A549 (cell line): ENCODE measurements at regions not wholly inside any gene's neighbourhood (a gene's known extent, or its start where the extent isn't known, plus 50 kb on each side); places are given as distances from the start of the nearest gene placed in this dataset.
A peak's percentile ranks its signal among the peaks of the same experiment; 100 is the strongest.
"Not testable (repeated sequence)": the region's sequence is repeated elsewhere in the genome, so short reads cannot be mapped to it uniquely, and the experiment has no call there.

Source experiments
- ATAC-seq, 2 experiments: fragments of 200-7000 bp in 1 of 2; fragments of >200 bp in 1 of 2; cut with Nextera tagmentation in 1 of 2; cut with Tn5 transposase in 1 of 2; 3 replicates each; pipeline versions ENCODE4 v1.8.0 to v1.9.1; 2018 to 2020; ENCODE audit warnings: mild to moderate bottlenecking in 1 of 2, moderate library complexity in 1 of 2
- CTCF ChIA-PET: fragments of 300-600 bp; sonication (Branson Sonifier 250); formaldehyde crosslinking; extraction: SDS; loops from one replicate; lab custom pipeline; 2021; ENCODE audit warnings: antibody characterized with exemption, inconsistent platforms; lab: Yijun Ruan, JAX
- POLR2A ChIA-PET: fragments of 350-600 bp; formaldehyde crosslinking; extraction: SDS; loops from one replicate; lab custom pipeline; 2021; ENCODE audit warnings: antibody characterized with exemption, inconsistent platforms; lab: Yijun Ruan, JAX
- DNase-seq, 2 experiments: peaks; one replicate each; pipeline versions ENCODE4 v3.0.0 to v3.0.0-alpha.2; 2011 to 2016; ENCODE audit warnings: low read depth in 1 of 2, low spot score in 1 of 2
- FAIRE-seq: peaks from 2 replicates; lab custom pipeline; 2011; peaks lifted over from hg19 to GRCh38; lab: Jason Lieb, UNC
- H3K27ac ChIP-seq, 2 experiments: fragments of >200 bp; sonication (Bioruptor Twin); formaldehyde crosslinking; 3 replicates each; pipeline ENCODE4 v1.5.1; 2016 to 2017
- H3K4me1 ChIP-seq: fragments of >200 bp; sonication (Bioruptor Twin); formaldehyde crosslinking; 3 replicates; pipeline ENCODE4 v1.6.1; 2016
- H3K4me2 ChIP-seq: fragments of >200 bp; sonication (Bioruptor Twin); formaldehyde crosslinking; 3 replicates; pipeline ENCODE4 v1.6.1; 2016
- H3K4me3 ChIP-seq: fragments of >200 bp; sonication (Bioruptor Twin); formaldehyde crosslinking; 3 replicates; pipeline ENCODE4 v1.5.1; 2016
- H3K9me3 ChIP-seq: fragments of >200 bp; sonication (Bioruptor Twin); formaldehyde crosslinking; 3 replicates; pipeline ENCODE4 v1.6.1; 2016
- WGBS: methylation state at CpG from one replicate; pipeline ENCODE4 v1.1.6; 2017; ENCODE audit errors: missing lambda C conversion rate; 5-methylcytosine and 5-hydroxymethylcytosine counted together
- small RNA-seq, 6 experiments: library from RNA; depleted of rRNA; stranded (forward); fragments of <200 nt; gene quantifications; one replicate each; pipeline ENCODE3, GENCODE V24; 2012

DNA sequence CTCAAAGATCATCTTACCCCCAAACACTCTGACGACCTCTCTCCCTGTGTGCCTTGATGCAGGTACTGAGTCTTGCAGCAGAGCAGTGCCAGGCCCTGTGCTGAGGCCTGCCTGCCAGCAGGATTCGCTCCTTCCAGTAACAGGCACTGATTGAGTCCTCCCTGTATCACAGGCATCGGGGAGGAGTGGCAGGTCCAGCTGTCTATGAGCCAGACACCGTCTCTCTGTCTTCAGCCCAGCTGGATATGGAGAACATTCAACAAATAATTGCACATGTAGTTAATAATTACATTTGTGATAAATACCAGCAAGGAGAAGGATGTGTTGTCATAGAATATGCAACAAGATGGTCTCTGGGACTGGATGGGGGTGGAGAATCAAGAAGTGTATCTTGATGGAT, 129.1 kb downstream of the GOLGA8T start:
- H3K4me3 ChIP-seq, FAIRE-seq, H3K4me2 ChIP-seq, DNase-seq, POLR2A ChIA-PET, CTCF ChIA-PET, H3K27ac ChIP-seq, H3K4me1 ChIP-seq, H3K9me3 ChIP-seq: not testable (repeated sequence)
- WGBS: 20% methylated on average over 1 of the region's 4 CpGs
- ATAC-seq: peak in 1 of 2 experiments; percentile 22; a peak in 1 of 6 replicates

DNA sequence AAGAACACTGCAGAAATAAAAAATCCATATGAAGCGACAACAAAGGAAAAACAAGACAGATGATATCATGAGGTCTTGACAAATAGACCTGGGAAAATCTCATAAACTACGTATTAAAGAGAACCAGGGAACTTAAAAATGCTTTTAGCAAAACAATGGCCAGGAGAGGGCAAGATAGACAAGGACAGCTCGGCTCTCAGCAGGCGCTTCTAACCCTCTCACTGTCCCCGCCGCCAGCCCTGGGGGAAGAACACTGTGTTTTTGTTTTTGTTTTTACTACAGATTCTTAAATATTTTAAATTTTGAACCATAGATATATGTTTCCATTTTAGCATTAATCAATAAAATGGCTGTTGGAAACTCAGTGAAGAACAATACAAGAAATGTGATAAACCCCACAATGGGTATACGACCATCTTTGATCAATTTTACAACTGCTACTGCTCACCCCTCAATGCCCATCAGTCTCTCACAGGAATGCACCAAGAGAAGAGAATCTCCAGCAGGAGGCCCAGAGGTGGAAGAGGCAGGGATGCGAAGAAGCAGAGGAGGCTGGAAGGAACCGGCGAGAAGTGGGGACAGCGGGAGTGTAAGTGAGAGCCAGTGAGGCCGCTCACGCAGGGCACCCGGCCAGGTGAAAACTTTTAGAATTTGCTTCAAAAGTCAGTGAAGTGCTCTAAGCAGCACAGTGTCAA, 98.0 kb downstream of the CHRFAM7A start:
- H3K4me2 ChIP-seq, FAIRE-seq, POLR2A ChIA-PET, H3K4me1 ChIP-seq, CTCF ChIA-PET, H3K9me3 ChIP-seq, H3K27ac ChIP-seq, DNase-seq, H3K4me3 ChIP-seq, ATAC-seq: not testable (repeated sequence)
- no CpG with 5 or more reads among the region's 14 CpGs for WGBS

DNA sequence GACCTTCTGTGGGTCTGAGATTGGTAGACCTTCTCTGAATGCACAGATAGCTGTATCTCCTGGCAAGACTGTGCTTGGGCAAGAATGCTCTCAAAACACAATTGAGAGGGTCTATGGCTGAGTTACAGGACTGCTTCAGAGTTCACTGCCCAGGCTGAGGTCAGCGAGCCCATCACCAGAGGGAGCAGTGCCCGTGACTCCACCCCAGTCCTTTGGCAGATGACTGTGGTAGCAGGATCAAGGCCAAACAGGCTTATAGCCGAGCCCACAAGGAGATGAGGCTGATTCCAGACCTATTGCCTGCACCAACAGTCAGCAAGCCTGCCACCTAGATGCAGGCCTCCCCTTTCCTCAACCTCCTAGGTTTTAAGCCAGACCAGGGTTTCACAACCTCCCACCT, 89.4 kb downstream of the CHRFAM7A start:
- H3K4me1 ChIP-seq, H3K4me3 ChIP-seq, DNase-seq, CTCF ChIA-PET, H3K9me3 ChIP-seq, FAIRE-seq, H3K27ac ChIP-seq, POLR2A ChIA-PET, H3K4me2 ChIP-seq, ATAC-seq: not testable (repeated sequence)
- WGBS: no CpG with 5 or more reads among the region's 3 CpGs

Small RNA genes in the stretch of these regions (small RNA-seq; reads per million reads assigned to genes)
- 0 reads per million in 6 experiments for gene RNU6-17P
